ENCODE measurements at regions not wholly inside any gene's neighbourhood (a gene's known extent, or its start where the extent isn't known, plus 50 kb on each side); places are given as distances from the start of the nearest gene placed in this dataset.
"Not testable (repeated sequence)": the region's sequence is repeated elsewhere in the genome, so short reads cannot be mapped to it uniquely, and the experiment has no call there.

- Mint-ChIP-seq H3K27ac (no peak overlapping the region), H3K27me3 (no peaks in the 10 kb centered on the region), H3K9me3 (peaks cover 13% of the 10 kb centered on the region), H3K36me3 (ENCODE audit: low read depth) (no peaks in the 10 kb centered on the region), H3K4me3 (no peak overlapping the region), H3K4me1 (no peaks in the 10 kb centered on the region)
- no peak for DNase-seq
- CTCF ChIA-PET = no interaction called here
- POLR2A ChIA-PET = no interaction called here
Observed at GRCh38 chr9:30197453-30197852, 2187.0 kb upstream of the ACO1 start.

- POLR2A ChIA-PET = no interaction called here
- peaks cover 13% of the 10 kb centered on the region for H3K9me3 Mint-ChIP-seq
- no peaks in the 10 kb centered on the region for H3K4me1 Mint-ChIP-seq
- CTCF ChIA-PET = no interaction called here
- no peaks in the 10 kb centered on the region for H3K27me3 Mint-ChIP-seq
- H3K27ac Mint-ChIP-seq = no peak overlapping the region
- no peak for DNase-seq
- no peak overlapping the region for H3K4me3 Mint-ChIP-seq
- H3K36me3 Mint-ChIP-seq (ENCODE audit: low read depth) = no peaks in the 10 kb centered on the region
Observed at GRCh38 chr9:30197954-30198353, 2186.5 kb upstream of the ACO1 start.

- Mint-ChIP-seq H3K9me3 (peaks cover 13% of the 10 kb centered on the region), H3K4me3 (no peak overlapping the region), H3K27me3 (no peaks in the 10 kb centered on the region), H3K36me3 (ENCODE audit: low read depth) (no peaks in the 10 kb centered on the region), H3K4me1 (no peaks in the 10 kb centered on the region), H3K27ac (no peak overlapping the region)
- ChIA-PET POLR2A (no interaction called here), CTCF (no interaction called here)
- no peak for DNase-seq
Observed at GRCh38 chr9:30198463-30199309, 2185.8 kb upstream of the ACO1 start.

DNA sequence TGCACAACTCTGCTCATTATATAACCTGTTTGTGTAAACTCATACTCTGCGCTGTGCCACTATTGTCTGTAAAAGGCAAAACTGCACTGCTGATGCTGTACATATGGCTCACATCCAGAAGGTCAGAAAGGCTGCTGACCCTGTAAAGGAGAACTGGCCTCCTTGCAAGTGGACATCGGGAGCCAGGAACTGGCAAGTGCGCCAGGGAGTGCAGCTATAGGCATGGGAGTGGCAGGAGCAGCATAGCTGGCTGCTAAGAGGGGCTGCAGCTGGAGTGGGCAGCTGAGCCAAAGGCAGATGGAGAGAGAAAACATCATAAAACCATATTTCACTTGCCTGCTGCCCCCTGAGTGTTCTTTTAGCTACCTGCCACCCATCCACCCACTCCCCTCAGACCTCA, 2183.4 kb upstream of the ACO1 start:
- Mint-ChIP-seq H3K27me3 (no peaks in the 10 kb centered on the region), H3K27ac (no peak overlapping the region), H3K4me3 (no peak overlapping the region), H3K9me3 (peaks cover 13% of the 10 kb centered on the region), H3K4me1 (no peaks in the 10 kb centered on the region), H3K36me3 (ENCODE audit: low read depth) (no peaks in the 10 kb centered on the region)
- ChIA-PET POLR2A (no interaction called here), CTCF (no interaction called here)
- no peak for DNase-seq

DNA sequence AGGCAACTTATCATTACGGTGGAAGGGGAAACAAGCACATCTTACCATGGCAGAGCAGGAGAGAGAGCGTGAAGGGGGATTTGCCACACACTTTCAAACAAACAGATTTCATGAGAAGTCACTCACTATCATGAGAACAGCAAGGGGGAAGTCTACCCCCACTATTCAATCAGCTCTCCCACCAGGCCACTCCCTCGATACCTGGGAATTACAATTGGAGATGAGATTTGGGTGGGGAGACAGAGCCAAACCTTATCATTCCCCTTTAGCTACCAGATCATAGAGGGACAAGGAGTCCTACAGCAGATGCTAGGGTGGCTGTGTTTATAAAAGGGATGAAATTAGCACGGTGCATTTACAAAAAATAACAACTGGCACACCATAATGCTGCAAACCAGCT, 2149.4 kb upstream of the ACO1 start:
- Mint-ChIP-seq H3K27ac (no peak overlapping the region), H3K9me3 (peaks cover 2% of the 10 kb centered on the region), H3K4me3 (no peak overlapping the region), H3K27me3 (no peaks in the 10 kb centered on the region), H3K36me3 (ENCODE audit: low read depth) (no peaks in the 10 kb centered on the region), H3K4me1 (no peaks in the 10 kb centered on the region)
- POLR2A ChIA-PET = no interaction called here
- CTCF ChIA-PET = no interaction called here
- no peak for DNase-seq

DNA sequence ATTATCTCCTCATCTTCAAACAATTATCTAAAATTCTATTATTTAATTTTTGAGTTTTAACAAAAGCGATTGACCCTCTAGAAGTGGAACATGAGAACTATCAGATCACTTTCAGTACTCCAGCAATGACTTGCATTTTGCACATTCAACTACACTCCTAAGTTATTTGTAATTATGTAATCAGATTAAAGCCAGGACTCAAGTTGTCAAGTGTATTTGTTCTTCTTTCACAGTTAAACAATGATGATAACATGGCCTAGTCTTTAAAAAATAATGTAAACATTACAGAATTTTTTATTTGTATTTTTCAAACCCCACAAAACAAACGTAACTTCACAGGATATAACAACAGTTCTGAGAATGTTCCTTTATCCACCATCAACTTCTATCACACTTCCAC, 2148.9 kb upstream of the ACO1 start:
- Mint-ChIP-seq H3K9me3 (peaks cover 2% of the 10 kb centered on the region), H3K27me3 (no peaks in the 10 kb centered on the region), H3K4me3 (no peak overlapping the region), H3K36me3 (ENCODE audit: low read depth) (no peaks in the 10 kb centered on the region), H3K4me1 (no peaks in the 10 kb centered on the region), H3K27ac (no peak overlapping the region)
- ChIA-PET CTCF (no interaction called here), POLR2A (no interaction called here)
- no peak for DNase-seq

- Mint-ChIP-seq H3K36me3 (ENCODE audit: low read depth) (no peaks in the 10 kb centered on the region), H3K4me3 (no peak overlapping the region), H3K9me3 (peaks cover 2% of the 10 kb centered on the region), H3K27me3 (no peaks in the 10 kb centered on the region), H3K27ac (no peak overlapping the region), H3K4me1 (no peaks in the 10 kb centered on the region)
- ChIA-PET CTCF (interaction anchor here (1.4 kb wide), 1 partner anchor 11 kb away, joined by 3 read pairs; no protein-coding TSS in a partner anchor), POLR2A (no interaction called here)
- DNase-seq = no peak
Observed at GRCh38 chr9:30239878-30240277, 2144.6 kb upstream of the ACO1 start.

DNA sequence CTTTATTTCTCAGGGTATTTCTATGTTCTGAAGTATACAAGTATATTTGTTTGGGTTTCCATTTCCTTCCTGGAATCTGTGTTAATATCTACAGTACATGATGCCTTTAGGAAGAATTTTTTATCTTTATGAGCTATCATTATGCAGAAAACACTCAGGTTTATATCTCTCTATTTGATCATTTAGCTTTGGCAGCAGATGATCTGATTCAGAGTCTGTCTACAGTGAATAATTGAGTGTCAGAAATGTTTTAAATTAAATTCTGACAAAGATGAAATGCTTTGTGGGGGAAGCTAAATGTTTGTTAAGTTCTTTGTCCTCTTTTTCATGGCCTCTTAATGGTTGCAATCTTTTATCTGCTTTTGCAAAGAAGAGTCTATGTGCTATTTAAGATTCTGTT, 2141.0 kb upstream of the ACO1 start:
- Mint-ChIP-seq H3K9me3 (no peaks in the 10 kb centered on the region), H3K4me1 (no peaks in the 10 kb centered on the region), H3K36me3 (ENCODE audit: low read depth) (no peaks in the 10 kb centered on the region), H3K27me3 (no peaks in the 10 kb centered on the region), H3K4me3 (no peak overlapping the region), H3K27ac (no peak overlapping the region)
- DNase-seq = no peak
- ChIA-PET CTCF (no interaction called here), POLR2A (no interaction called here)

- no peaks in the 10 kb centered on the region for H3K27me3 Mint-ChIP-seq
Observed at GRCh38 chr9:30244877-30245276, 2139.6 kb upstream of the ACO1 start.

GRCh38 chr9:30250872-30251271, 2133.6 kb upstream of the ACO1 start:
- no peaks in the 10 kb centered on the region for H3K36me3 Mint-ChIP-seq (ENCODE audit: low read depth)
- DNase-seq = no peak
- H3K27me3 Mint-ChIP-seq = no peaks in the 10 kb centered on the region
- CTCF ChIA-PET = interaction anchor here (1.0 kb wide), 1 partner anchor 10 kb away, joined by 3 read pairs; no protein-coding TSS in a partner anchor
- no peaks in the 10 kb centered on the region for H3K4me1 Mint-ChIP-seq
- H3K9me3 Mint-ChIP-seq = no peaks in the 10 kb centered on the region
- no peak overlapping the region for H3K27ac Mint-ChIP-seq
- H3K4me3 Mint-ChIP-seq = no peak overlapping the region
- POLR2A ChIA-PET = no interaction called here

More at GRCh38 chr9:30244877-30245276, 2139.6 kb upstream of the ACO1 start:
- Mint-ChIP-seq H3K27ac (no peak overlapping the region), H3K9me3 (no peaks in the 10 kb centered on the region), H3K36me3 (ENCODE audit: low read depth) (no peaks in the 10 kb centered on the region), H3K4me3 (no peak overlapping the region), H3K4me1 (no peaks in the 10 kb centered on the region)
- CTCF ChIA-PET = no interaction called here
- no peak for DNase-seq
- POLR2A ChIA-PET = no interaction called here

GRCh38 chr9:30258094-30258493, 2126.3 kb upstream of the ACO1 start:
- no peak overlapping the region for H3K4me3 Mint-ChIP-seq
- H3K27me3 Mint-ChIP-seq = no peaks in the 10 kb centered on the region
- DNase-seq = no peak
- peaks cover 6% of the 10 kb centered on the region for H3K9me3 Mint-ChIP-seq
- POLR2A ChIA-PET = no interaction called here
- H3K36me3 Mint-ChIP-seq (ENCODE audit: low read depth) = no peaks in the 10 kb centered on the region
- CTCF ChIA-PET = no interaction called here
- H3K27ac Mint-ChIP-seq = no peak overlapping the region
- H3K4me1 Mint-ChIP-seq = no peaks in the 10 kb centered on the region

- POLR2A ChIA-PET = interaction anchor here (0.6 kb wide), 1 partner anchor 1742 kb away, joined by 6 read pairs; no protein-coding TSS in a partner anchor
- H3K9me3 Mint-ChIP-seq = peaks cover 9% of the 10 kb centered on the region
Observed at GRCh38 chr9:30280229-30280900, 2104.1 kb upstream of the ACO1 start.

GRCh38 chr9:30289435-30289834, 2095.0 kb upstream of the ACO1 start:
- no peaks in the 10 kb centered on the region for H3K27me3 Mint-ChIP-seq
- no peak for DNase-seq
- H3K27ac Mint-ChIP-seq = no peak overlapping the region
- no peak overlapping the region for H3K4me3 Mint-ChIP-seq
- POLR2A ChIA-PET = no interaction called here
- CTCF ChIA-PET = no interaction called here
- no peaks in the 10 kb centered on the region for H3K9me3 Mint-ChIP-seq
- H3K4me1 Mint-ChIP-seq = no peaks in the 10 kb centered on the region
- H3K36me3 Mint-ChIP-seq (ENCODE audit: low read depth) = no peaks in the 10 kb centered on the region

More at GRCh38 chr9:30280229-30280900, 2104.1 kb upstream of the ACO1 start:
- CTCF ChIA-PET = no interaction called here
- DNase-seq = no peak
- H3K4me1 Mint-ChIP-seq = no peaks in the 10 kb centered on the region
- H3K4me3 Mint-ChIP-seq = no peak overlapping the region
- no peaks in the 10 kb centered on the region for H3K36me3 Mint-ChIP-seq (ENCODE audit: low read depth)
- H3K27me3 Mint-ChIP-seq = no peaks in the 10 kb centered on the region
- H3K27ac Mint-ChIP-seq = no peak overlapping the region

DNA sequence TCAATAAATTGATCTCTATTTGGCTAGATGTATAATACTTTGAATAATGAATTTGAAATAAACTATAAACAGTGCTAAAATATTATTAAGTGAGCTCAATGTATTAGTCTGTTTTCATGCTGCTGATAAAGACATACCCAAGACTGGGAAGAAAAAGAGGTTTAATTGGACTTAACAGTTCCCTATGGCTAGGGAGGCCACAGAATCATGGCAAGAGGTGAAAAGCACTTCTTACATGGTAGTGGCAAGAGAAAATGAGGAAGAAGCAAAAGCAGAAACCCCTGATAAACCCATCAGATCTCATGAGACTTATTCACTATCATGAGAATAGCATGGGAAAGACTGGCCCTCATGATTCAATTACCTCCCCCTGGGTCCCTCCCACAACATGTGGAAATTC, 2092.4 kb upstream of the ACO1 start:
- DNase-seq; H3K9me3 Mint-ChIP-seq; H3K4me1 Mint-ChIP-seq; H3K4me3 Mint-ChIP-seq; H3K27me3 Mint-ChIP-seq; H3K27ac Mint-ChIP-seq; H3K36me3 Mint-ChIP-seq (ENCODE audit: low read depth); CTCF ChIA-PET: not testable (repeated sequence)
- POLR2A ChIA-PET = interaction anchor here (0.7 kb wide), 1 partner anchor 123 kb away, joined by 3 read pairs; no protein-coding TSS in a partner anchor

Data from activated CD4-positive, alpha-beta T cell treated with anti-CD3 and anti-CD28 coated beads, Interleukin-2, amount 10 ng/mL, durations not matched to agents 7 days and 5 days (primary cell).